GM12801 (cell line): ENCODE measurements at regions not wholly inside any gene's neighbourhood (a gene's known extent, or its start where the extent isn't known, plus 50 kb on each side); places are given as distances from the start of the nearest gene placed in this dataset.

Source experiments
- TF ChIP-seq, protein P1 (sequence below): IDR thresholded peaks from one replicate; pipeline ENCODE4 v1.5.1; 2011; ENCODE audit warnings: control low read depth; ENCODE audit not compliant: insufficient read length; ENCODE audit errors: extremely low read depth

GRCh38 chr15:31805090-31805662 lies 225.1 kb upstream of the CHRNA7 start:
- TF ChIP-seq, protein P1, sequence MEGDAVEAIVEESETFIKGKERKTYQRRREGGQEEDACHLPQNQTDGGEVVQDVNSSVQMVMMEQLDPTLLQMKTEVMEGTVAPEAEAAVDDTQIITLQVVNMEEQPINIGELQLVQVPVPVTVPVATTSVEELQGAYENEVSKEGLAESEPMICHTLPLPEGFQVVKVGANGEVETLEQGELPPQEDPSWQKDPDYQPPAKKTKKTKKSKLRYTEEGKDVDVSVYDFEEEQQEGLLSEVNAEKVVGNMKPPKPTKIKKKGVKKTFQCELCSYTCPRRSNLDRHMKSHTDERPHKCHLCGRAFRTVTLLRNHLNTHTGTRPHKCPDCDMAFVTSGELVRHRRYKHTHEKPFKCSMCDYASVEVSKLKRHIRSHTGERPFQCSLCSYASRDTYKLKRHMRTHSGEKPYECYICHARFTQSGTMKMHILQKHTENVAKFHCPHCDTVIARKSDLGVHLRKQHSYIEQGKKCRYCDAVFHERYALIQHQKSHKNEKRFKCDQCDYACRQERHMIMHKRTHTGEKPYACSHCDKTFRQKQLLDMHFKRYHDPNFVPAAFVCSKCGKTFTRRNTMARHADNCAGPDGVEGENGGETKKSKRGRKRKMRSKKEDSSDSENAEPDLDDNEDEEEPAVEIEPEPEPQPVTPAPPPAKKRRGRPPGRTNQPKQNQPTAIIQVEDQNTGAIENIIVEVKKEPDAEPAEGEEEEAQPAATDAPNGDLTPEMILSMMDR, result no peak

GRCh38 chr15:31806106-31806505 lies 224.2 kb upstream of the CHRNA7 start:
- TF ChIP-seq, protein P1, result no peak

GRCh38 chr15:31811641-31812040 lies 218.7 kb upstream of the CHRNA7 start:
- TF ChIP-seq, protein P1, result no peak

GRCh38 chr15:31814082-31814481 lies 216.2 kb upstream of the CHRNA7 start:
- TF ChIP-seq, protein P1, result no peak

DNA sequence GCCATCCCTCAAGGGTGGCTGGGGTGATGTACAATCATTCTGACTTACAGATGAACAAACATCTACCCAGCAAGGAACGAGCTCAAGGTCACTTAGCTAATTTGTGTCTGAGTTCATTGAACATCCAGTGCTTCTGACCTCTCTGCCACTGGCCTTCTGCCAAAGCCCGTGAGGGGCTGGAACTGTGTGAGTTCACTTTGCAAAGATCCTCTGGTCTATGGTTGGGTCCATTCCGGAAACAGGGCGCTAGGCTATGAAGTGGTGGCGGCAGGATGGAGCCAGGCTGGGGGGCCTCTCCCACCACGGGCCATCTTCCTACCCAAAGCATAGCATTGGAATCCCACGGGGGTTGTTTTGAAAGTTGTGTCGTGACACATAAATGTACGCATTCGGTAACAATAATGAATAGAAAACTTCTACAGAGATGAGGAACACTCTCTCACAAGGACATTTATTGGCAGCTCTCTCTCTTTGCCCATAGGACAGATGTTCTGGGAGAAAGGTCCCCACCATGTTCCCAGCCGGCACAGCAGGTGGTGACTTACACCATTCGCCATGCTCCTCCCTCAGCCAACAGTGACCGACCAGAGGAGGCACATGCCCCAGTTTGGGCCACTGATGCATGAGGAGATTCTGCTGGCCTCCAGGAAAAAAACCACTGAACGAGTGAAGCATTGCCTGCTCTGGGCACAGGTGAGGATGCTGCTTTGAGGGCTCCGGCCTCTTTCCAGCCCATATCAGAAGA lies 214.7 kb upstream of the CHRNA7 start:
- TF ChIP-seq, protein P1, result no peak

DNA sequence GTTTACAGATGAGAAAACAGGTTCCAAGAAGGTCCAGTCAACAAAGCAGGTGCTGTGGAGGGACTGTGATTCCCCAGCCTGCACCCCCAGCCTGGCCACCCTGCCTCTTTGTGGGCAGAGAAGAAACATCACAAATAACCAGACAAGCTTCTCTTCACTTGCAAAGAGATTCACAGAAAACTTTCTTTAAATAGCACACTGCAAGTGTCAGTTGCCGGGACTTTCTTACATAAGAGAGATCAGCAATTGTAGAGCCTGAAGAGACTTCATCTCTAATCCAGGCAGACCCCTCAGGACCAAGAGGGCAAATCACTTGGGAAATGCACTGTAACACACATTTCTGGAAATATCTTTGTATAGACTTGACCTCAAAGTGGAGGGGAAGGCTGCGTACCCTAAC lies 207.9 kb upstream of the CHRNA7 start:
- TF ChIP-seq, protein P1, result no peak

DNA sequence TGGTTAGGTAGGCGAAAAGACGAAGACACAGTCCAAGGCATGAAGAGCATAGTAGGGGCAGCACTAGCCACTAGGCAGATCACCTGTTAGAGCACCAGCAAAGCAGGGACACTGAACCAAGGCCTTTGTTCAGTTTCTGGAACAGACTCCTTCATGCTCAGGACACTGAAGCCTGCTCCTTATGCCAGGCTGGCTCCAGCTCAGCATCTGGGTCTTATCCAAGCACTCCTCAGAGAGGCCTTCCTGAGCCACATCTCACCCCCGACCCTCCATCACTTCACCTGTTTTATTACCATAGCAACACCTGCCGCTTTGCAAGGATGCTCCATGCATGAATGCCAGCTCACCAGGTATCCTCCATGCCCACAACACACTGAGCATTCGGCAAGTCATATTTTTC lies 206.3 kb upstream of the CHRNA7 start:
- TF ChIP-seq, protein P1, result no peak
